ENCODE measurements at regions not wholly inside any gene's neighbourhood (a gene's known extent, or its start where the extent isn't known, plus 50 kb on each side); places are given as distances from the start of the nearest gene placed in this dataset.

GRCh38 chr6:90658497-90658896 lies 71.6 kb upstream of the MAP3K7 start:
- TF ChIP-seq CTCF (conservative IDR thresholded peaks at IDR 0.05; ENCODE audit: low read depth, low read length) (no peak), EZH2 (IDR thresholded peaks at IDR 0.05; ENCODE audit: low read length, unreplicated experiment) (no peak)

Data from PC-3 (cell line).